HG03520 (cell line): ENCODE measurements at regions not wholly inside any gene's neighbourhood (a gene's known extent, or its start where the extent isn't known, plus 50 kb on each side); places are given as distances from the start of the nearest gene placed in this dataset.
"Not testable (repeated sequence)": the region's sequence is repeated elsewhere in the genome, so short reads cannot be mapped to it uniquely, and the experiment has no call there.

Source experiments
- ATAC-seq: cut with Tn5 transposase; IDR thresholded peaks from one replicate; pipeline ENCODE4 v1.9.1; 2021; ENCODE audit warnings: mild to moderate bottlenecking, moderate library complexity; ENCODE audit not compliant: unreplicated experiment

DNA sequence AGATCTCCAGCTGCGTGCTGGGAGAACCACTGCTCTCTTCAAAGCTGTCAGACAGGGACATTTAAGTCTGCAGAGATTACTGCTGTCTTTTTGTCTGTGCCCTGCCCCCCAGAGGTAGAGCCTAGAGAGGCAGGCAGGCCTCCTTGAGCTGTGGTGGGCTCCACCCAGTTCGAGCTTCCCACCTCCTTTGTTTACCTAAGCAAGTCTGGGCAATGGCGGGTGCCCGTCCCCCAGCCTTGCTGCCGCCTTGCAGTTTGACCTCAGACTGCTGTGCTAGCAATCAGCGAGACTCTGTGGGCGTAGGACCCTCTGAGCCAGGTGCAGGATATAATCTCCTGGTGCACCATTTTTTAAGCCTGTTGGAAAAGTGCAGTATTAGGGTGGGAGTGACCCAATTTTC lies 128.6 kb downstream of the ACTR3 start:
- ATAC-seq, result not testable (repeated sequence)

DNA sequence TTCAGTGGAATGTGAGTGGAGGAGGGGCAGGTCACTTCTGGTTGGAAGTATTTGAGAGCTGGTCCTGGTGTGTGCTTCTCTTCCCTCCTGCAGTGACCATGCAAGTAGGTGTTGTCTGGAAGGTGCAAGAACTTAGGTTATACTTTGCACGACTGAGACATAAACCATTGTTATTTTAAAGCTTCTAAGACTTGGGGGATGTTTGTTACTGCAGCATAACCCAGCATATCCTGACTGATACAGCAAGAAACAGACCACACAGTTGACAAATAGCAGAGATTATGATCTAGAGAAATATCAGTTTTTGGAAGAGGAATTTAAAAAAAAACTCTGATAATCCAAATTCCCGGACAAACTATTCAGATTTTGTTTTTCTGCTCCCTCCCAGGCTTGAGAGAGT lies 130.8 kb downstream of the ACTR3 start:
- no peak for ATAC-seq

DNA sequence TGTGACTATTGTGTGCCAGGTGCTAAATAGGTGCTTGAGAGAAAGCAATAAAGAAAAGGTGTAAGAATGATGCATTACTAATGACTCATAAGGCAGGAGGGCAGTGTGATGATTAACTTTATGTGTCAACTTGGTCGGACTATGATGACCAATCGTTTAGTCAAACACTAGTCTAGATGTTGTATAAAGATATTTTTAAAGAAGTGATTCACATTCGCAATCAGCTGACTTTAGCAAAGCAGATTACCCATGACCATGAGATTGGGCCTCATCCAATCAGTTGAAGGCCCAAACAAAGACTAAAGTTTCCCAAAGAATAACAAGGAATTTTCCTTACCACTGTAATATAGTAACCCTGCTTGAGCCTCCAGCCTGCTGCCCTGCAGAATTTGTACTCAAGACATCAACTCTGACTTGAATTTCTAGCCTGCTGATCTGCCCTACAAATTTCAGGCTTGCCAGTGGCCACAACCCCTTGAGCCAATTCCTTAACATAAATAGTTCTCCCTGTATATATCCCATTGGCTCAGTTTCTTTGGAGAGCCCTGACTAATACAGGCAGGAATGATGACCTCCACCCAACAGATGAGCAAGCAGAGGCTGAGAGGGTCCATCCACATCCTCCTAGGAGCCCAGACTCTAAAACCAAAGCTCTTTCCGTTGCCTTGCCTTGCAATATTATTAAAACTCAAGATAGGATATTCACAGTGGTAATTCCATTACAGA lies 132.6 kb downstream of the ACTR3 start:
- ATAC-seq, result no peak

DNA sequence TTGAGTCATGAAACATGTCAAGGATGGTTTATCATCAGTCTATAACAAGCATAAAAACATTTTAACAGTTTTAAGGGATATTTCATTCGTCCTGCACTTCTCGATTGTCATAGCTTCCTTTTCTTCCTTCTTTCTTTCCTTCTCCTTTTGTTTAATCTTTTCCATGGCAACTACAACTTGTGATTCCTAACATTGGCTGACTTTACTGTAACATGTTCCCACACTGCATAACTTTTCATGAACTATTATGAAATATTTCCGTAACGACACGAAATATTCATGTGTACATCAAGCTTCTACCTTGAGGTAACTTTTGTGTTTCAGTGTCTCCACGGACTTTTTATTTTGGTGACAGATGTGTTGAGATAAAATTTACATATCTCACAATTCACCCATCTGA lies 134.4 kb downstream of the ACTR3 start:
- ATAC-seq, result no peak

DNA sequence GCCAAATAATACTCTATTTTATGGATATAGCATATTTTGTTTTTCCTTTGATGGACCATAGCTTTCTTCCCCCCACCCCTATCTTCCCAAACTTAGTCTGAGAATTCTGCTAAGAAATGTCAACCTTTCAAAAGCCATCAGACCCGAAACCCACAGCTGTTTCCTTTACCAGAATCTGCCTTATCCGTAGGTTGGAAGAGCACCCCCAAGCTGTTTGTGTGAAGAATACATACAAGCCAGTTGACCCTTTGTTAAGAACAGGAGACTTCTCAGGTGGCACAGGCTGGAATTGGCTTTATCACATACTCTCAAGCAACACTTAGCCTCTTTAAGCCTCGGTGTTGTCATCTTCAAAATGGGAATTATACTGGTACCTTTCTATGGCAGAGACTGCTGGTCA lies 135.1 kb downstream of the ACTR3 start:
- no peak for ATAC-seq

DNA sequence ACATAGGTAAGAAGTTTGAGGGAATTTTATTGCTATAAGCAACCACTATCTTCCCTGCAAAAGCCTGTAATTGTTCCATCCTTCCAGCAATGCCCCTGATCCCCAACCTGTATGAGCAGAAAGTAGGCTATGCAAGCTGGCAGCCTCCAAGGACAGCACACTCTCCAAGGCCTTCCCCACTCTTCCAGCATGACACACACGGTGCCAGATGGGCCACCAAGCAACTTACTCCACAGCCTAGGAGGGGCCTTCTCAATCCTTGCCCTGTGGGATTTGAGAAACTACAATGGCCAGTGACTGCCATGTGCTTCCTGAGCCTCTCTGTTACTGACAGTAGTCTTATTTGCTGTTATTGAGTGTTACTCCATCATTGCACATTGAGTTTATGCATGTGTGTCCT lies 137.5 kb downstream of the ACTR3 start:
- ATAC-seq, result no peak

DNA sequence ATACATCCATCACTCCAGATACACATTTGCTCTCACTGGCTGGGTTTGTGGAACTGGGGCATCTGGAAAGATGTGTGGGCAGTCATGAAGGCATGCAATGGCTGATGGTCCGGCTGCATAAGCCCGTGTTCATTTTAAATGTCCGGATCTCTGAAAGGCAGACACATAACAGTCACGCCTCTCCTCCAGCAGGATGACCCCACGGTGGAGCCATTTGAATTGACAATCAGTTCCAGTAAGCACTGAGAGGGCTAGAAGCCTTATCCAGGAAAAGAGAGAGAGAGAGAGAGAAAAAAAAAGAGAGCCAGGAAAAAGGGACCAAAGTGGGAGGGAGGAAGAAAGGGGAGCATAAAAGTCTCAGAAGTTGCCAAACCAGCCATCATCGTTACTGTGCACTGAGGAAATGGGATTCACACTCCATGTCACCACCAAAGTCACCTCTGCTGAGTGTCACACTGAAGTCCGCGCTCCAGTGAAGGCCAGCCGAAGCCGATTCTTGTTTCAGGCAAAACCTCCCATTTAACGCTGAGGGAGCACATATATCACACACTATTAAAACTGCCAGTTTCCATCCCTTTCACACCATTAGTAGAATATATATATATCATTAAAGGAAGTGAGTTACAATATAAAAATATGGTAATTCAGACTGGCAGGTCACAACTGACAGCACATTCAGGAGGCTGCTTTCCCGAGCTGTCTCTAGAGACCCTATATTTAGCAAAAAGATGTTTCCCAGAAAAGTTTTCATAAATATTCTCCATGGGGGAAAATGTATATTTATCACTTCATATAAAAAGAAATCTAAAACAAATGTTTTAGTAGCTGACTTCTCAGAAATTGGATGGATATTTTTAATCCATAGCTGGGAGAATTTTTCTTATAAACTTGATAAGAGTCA lies 142.0 kb downstream of the ACTR3 start:
- ATAC-seq, result no peak

DNA sequence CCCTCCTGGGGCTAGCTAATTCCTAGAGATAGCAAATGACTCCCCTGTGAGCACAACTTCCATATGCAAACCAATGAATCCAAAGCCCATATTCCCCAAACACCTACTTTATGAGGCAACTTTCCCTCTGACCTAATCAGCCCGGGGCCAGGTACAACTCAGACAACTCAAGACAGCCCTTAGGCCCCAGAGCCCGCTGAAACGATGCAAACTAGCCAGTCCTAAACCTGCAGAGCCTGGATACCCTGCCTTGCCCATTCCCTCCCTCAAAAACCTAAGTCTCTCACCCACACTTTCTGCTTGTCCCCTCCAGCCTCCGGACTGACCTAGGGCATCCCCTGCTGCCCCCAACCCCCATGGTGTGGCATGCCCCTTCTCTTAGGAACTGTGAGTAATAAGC lies 142.8 kb downstream of the ACTR3 start:
- ATAC-seq, result no peak

DNA sequence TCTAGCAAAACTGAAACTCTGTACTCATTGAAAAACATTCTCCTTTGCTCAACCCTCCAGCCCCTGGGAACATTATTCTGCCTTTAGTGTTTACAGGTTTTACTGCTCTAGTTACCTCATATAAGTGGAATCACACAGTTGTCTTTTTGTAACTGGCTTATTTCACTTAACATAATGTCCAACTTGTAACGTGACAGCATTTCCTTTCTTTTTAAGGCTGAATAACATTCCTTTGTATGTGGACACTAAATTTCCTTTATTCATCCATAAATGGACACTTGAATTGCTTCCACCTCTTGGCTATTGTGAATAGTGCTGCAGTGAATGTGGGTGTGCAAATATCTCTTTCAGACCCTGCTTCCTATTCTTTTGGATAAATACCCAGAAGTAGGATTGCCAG lies 144.9 kb downstream of the ACTR3 start:
- ATAC-seq, result no peak

DNA sequence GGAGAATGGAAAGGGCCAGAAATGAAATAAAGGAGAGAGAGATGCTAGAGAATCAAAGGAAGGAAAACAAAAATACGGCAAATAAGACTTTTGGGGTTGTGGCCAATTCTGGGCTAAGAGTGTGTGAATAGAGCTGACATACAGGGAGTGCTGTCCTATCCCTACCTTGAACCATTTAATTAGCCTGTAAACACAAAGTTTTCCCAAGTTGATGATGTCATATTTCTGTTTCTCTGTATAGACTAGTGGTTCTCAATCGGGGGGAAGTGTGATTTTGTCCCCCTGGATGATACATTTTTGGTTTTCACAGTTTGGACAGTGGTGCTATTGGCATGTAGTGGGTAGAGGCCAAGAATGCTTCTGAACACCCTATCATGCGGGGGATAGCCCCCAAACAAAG lies 148.8 kb downstream of the ACTR3 start:
- ATAC-seq, result no peak

DNA sequence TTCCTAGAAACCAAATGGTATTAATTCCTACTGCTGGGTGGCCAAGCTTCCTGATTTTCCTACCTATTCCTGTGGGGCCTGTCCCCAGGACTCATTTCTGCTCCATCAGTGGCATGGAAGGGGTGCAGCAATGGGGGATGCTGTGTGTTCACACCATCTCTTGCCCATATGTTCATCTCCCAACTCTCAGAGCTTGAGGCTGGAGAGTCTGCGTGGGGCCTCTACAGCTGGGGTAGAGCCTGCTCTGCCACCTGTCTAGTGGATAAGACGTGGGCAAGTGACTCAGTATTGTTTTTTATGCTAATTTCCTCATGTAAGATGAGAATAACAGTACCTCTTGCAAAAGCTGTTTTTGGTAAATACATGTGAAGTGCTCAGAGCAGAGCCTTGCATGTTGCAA lies 149.8 kb downstream of the ACTR3 start:
- no peak for ATAC-seq

DNA sequence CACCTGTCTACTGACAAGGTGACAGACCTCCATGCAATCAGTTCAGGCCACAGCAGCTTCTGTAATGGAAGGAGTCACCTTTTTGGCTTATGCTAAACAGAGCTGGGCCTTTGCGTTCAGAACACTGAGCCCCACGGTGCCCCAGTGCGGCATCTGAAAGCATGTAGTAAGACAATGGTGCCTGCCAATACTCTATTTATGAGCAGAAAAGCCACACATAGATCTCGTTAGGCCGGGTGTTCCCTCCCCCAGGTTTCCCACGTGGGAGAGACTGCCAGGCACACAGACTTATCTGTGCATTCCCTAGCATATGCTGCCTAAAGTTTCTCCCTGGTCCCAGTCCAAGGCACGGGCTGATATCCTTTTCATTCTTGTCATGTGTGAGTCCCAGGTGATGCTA lies 150.9 kb downstream of the ACTR3 start:
- no peak for ATAC-seq

DNA sequence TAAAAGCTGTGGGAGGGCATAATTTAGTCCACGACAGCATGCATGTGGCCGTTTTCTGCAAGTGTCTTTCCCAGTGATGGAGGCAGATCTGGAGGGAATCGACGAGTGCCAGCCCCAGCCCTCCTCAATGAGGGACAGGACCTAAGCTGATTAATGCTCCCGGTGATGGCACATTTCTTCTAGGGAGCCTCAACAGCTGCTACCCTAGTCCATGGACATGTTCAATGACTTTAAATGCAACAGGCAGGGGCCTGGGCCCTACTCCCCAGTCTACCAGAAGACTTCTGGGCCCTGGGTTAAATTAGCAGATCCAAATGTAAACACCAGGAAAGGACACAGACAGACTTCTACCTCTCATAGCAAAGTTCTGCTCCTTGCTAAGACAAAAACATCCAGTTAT lies 155.1 kb downstream of the ACTR3 start:
- ATAC-seq, result no peak

DNA sequence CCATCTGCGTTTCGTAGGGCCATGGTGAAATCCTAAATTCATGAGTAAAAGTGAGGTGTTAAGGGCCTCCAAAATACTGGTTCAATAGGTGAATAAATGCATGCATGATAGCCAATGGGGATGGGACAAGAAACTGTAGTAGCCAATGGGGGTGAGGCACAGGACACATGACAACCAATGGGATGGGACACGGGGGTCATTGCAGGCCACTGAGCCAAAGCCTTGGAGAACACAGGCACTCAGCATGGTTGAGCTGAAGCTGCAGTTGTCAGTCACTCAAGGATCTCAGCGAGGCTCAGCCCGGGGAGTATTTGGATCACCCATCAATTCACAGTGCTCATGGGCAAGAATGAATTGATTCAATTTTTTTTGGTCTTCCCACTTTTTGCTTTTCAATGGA lies 156.5 kb downstream of the ACTR3 start:
- no peak for ATAC-seq

DNA sequence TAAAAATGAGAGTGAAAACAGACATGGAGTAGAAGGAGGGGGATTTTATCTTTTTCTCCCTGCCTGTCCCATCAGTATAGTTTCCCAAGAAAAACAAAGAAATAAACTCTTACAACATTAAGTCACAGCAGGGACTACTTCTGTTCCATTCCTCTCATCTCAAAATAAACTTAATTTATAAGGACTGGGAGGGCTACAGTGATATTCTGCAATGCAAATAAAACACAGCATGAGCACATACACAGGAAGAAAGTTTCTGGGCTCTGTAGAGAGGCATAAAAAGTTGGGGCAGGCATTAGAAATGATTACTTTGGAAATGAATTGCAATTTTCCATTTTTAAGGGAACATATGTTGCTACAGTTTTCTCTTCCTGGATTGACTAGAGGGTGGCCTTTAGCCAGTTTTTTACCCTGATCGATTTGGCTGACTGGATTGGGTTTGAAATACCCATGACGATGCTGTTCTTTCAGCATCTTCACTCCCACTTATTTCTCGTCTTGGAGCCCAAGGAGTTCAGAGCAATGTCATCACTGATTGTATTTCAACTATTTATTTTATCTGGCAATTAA lies 157.1 kb downstream of the ACTR3 start:
- no peak for ATAC-seq

DNA sequence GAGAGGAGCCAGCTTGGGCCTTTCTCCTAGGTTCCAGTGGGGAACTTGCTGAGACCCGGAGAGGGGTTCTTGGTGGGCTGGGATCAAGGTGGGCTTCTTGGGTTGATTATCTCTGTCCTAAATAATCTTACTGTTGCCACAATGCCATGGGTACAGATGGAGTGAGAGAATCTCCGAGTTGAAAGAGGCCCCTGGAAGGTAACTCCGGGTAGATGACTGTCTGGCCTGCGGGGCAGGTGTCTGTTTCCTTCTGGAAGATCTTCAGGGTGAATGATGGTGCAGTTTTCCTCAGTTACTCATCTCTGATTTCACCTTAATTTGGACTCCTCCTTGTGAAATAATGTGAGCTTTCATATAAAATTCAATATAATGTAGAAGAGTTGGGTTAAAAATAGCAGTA lies 159.4 kb downstream of the ACTR3 start:
- ATAC-seq, result no peak

DNA sequence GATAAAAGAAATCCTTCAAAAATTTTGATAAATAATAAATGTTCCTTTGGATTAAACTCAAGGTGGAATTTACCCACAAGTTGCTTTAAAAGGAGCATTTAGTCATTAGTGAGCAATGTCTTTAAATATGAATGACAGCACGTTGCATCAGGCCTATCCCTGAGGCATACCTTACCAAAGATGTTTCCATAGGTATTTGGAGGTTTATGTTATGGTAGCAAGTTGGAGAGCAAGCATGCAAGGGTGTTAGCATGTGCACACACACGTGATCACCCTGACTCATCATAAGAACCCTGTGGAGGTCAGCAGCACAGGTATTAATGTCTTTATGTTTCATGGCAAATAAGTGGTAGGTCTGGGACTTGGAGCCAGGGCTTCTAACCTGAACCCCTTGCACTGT lies 159.9 kb downstream of the ACTR3 start:
- no peak for ATAC-seq

DNA sequence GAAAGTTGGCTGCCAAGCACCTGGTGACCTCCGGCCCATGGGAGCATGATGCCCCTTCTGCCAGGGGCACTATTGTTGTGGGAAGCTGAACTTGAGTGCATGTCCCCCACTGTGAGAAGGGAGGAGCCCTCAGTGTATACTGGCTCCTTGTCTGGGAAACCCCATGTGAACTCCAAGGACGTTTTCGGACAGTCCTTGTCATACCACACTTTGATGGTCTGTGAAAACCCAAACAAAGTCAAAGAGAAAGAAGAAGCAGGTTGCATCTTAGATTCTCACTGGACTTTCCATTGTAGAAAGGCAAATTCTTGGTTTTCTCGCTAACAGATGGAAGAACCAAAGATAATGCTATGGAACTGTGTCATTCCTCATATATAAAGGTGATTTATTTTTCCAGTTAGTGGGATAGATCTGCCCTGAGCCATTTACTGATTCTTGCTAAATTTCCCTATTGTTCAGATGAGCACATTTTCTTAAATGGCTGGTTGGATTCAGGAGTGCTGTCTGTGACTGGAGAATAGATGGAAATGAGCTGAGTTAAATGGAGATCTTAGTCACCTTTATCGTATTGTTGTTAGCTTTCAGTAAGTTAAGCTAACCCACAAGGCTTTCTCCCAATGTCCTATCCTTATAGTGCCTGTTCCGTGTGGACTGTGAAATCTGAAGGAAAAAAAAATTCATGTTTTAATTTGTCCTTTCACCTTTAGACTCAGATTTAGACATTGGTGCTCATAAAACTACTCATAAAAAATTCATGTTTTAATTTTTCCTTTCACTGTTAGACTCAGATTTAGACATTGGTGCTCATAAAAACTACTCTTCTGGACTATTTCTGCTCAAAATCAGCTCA lies 166.6 kb downstream of the ACTR3 start:
- ATAC-seq, result peak; percentile 79

DNA sequence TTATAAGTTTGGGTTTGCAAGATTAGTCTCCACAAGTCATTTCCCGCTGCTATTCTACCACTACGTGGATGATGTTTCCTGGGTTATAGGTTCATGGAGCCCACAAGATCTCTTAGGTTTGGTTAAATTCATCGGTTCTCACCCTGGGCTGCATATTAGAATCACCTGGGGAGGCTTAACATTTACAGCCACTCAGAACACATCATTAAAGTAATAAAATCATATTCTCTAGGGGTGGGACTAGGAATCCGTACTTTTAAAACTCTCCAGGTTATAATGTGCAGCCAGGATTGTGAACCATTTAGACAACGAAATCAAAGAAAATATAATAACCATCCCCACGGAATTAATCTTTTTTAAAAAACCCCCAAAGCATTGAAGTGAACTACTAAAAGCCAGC lies 167.7 kb downstream of the ACTR3 start:
- no peak for ATAC-seq

DNA sequence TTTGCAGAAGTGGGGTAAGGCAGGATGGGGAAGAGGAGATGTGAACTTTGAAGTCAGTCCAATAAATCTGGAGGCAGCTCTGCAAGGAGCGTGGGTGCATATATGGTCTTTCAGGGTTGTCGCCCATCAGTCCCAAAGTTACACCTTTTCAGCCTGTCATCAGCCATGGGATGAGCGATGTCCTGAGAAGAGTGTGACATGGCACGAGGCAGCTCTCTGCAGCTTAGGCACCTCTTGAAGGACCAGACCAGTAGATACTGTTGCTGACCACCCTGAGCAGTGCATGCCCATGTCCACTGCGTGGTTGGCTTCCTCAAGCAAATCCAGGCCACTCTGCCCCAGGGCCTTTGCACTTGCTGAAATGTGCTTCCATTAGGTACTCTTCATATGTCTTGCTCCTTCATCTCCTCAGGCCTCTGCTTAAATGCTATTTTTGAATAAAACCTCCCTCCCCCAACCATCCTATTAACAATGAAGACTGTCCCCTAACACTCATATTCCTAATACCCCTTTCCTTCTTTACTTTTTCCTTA lies 171.7 kb downstream of the ACTR3 start:
- ATAC-seq, result no peak

DNA sequence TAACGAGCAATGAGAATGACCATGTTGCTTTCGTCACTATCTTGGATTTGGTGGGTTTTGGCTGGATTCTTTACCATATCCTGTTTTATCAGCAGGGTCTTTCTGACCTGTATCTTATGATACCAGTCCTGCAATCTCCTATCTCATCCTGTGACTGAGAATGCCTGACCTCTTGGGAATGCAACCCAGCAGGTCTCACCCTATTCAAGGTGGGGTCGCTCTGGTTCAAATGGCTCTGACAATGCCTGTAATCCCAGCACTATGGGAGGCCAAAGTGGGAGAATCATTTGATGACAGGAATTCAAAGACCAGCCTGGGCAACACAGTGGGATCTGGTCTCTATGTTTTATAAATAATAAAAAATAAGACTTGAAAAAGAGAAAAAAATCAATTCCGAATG lies 173.5 kb downstream of the ACTR3 start:
- ATAC-seq, result no peak
